DND-41 (cell line): ENCODE measurements at regions not wholly inside any gene's neighbourhood (a gene's known extent, or its start where the extent isn't known, plus 50 kb on each side); places are given as distances from the start of the nearest gene placed in this dataset.
"Not testable (repeated sequence)": the region's sequence is repeated elsewhere in the genome, so short reads cannot be mapped to it uniquely, and the experiment has no call there.

Source experiments
- ATAC-seq: fragments of 200-7000 bp; cut with Tn5 transposase; 3 replicates; pipeline ENCODE4 v1.9.1; 2021; ENCODE audit warnings: low read depth; ENCODE audit not compliant: insufficient read depth
- DNase-seq: peaks from one replicate; pipeline ENCODE4 v3.0.0-alpha.2; 2020
- H2AFZ ChIP-seq: 2 replicates; pipeline ENCODE4 v1.6.0; 2012; ENCODE audit warnings: low read depth, low read length
- H3K27ac ChIP-seq: 2 replicates; pipeline ENCODE4 v1.5.1; 2012; ENCODE audit warnings: low read length, inconsistent platforms
- H3K27me3 ChIP-seq: fragments of 200-600 bp; sonication (generic); 2 replicates; pipeline ENCODE4 v1.6.0; 2012; ENCODE audit warnings: low read length, mild to moderate bottlenecking, inconsistent platforms; ENCODE audit not compliant: insufficient read depth, poor library complexity
- H3K36me3 ChIP-seq: 2 replicates; pipeline ENCODE4 v1.5.1; 2012; ENCODE audit warnings: low read length, inconsistent platforms; ENCODE audit not compliant: insufficient read depth
- H3K4me1 ChIP-seq: 2 replicates; pipeline ENCODE4 v1.5.1; 2012; ENCODE audit warnings: mild to moderate bottlenecking, low read length; ENCODE audit not compliant: insufficient read depth
- H3K4me2 ChIP-seq: 2 replicates; pipeline ENCODE4 v1.6.0; 2012; ENCODE audit warnings: mild to moderate bottlenecking, moderate library complexity, low read length, inconsistent platforms; ENCODE audit not compliant: insufficient read depth
- H3K4me3 ChIP-seq, 2 experiments: fragments of 200-600 bp in 1 of 2; shearing (Covaris generic) in 1 of 2; 2 replicates each; pipeline ENCODE4 v1.5.1; 2012 to 2016; ENCODE audit warnings: inconsistent platforms in 2 of 2, low read length in 2 of 2, mild to moderate bottlenecking in 2 of 2, low read depth in 1 of 2, moderate library complexity in 1 of 2
- H3K79me2 ChIP-seq: 2 replicates; pipeline ENCODE4 v1.6.0; 2012; ENCODE audit warnings: low read length, inconsistent platforms; ENCODE audit not compliant: insufficient read depth
- H3K9ac ChIP-seq: 2 replicates; pipeline ENCODE4 v1.6.0; 2012; ENCODE audit warnings: low read depth, mild to moderate bottlenecking, inconsistent platforms, low read length, moderate library complexity
- H3K9me3 ChIP-seq: 2 replicates; pipeline ENCODE4 v1.5.1; 2012; ENCODE audit warnings: low read length, moderate library complexity, mild to moderate bottlenecking, inconsistent platforms; ENCODE audit not compliant: insufficient read depth, severe bottlenecking
- H4K20me1 ChIP-seq: 2 replicates; pipeline ENCODE4 v1.6.0; 2012; ENCODE audit warnings: low read length; ENCODE audit not compliant: insufficient read depth
- CTCF ChIP-seq: IDR thresholded peaks from 2 replicates; pipeline ENCODE4 v1.5.1; 2012; ENCODE audit warnings: borderline replicate concordance, low read length, moderate library complexity, mild to moderate bottlenecking; ENCODE audit not compliant: poor library complexity, severe bottlenecking; ENCODE audit errors: extremely low read depth
- EZH2 ChIP-seq: IDR thresholded peaks from 3 replicates; pipeline ENCODE4 v1.6.1; 2012; ENCODE audit warnings: borderline replicate concordance, low read depth, mild to moderate bottlenecking, moderate library complexity, low read length, inconsistent platforms; ENCODE audit not compliant: severe bottlenecking

GRCh38 chr10:64771253-64772050, 1250.3 kb downstream of the REEP3 start:
- Histone ChIP-seq H3K9ac (no peak overlapping the region), H3K36me3 (no peaks in the 10 kb centered on the region)
- DNase-seq = no peak

DNA sequence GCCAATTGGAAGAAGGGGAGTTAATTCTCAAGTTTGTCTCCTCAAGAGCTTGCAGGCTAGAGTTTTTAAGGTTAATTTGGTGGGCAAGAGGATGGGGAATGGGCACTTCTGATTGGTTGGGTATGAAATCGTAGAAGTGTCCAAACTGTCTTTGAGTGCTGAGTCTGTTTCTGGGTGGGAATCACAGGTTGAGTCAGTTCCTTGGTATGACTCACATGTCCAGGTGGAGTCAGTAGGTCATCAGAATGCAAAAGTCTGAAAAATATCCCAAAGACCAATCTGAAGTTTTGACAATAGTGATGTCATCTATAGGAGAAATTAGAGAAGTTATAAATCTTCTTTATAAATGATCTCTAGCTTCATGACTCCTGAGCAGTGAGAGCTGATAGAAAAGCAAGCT, 1252.2 kb downstream of the REEP3 start:
- H3K36me3 ChIP-seq = no peaks in the 10 kb centered on the region
- H4K20me1 ChIP-seq = no peaks in the 10 kb centered on the region
- ATAC-seq = no peak
- H3K27me3 ChIP-seq = no peaks in the 10 kb centered on the region
- no peaks in the 10 kb centered on the region for H3K4me1 ChIP-seq
- H3K9me3 ChIP-seq = no peaks in the 10 kb centered on the region
- H3K27ac ChIP-seq = no peak overlapping the region
- H2AFZ ChIP-seq = no peak overlapping the region
- H3K79me2 ChIP-seq = no peaks in the 10 kb centered on the region
- no peak overlapping the region for H3K4me2 ChIP-seq
- no peak overlapping the region for H3K9ac ChIP-seq
- H3K4me3 ChIP-seq = no peak overlapping the region
- TF ChIP-seq CTCF (no peak), EZH2 (no peak)
- DNase-seq = no peak

More at GRCh38 chr10:64771253-64772050, 1250.3 kb downstream of the REEP3 start:
- H3K27ac ChIP-seq = no peak overlapping the region
- H3K4me1 ChIP-seq = no peaks in the 10 kb centered on the region
- H3K27me3 ChIP-seq = no peaks in the 10 kb centered on the region
- no peak overlapping the region for H2AFZ ChIP-seq
- no peak for TF ChIP-seq CTCF
- TF ChIP-seq EZH2 = no peak
- no peaks in the 10 kb centered on the region for H3K9me3 ChIP-seq
- ATAC-seq = no peak
- no peaks in the 10 kb centered on the region for H3K79me2 ChIP-seq
- H3K4me2 ChIP-seq = no peak overlapping the region
- no peak overlapping the region for H3K4me3 ChIP-seq
- no peaks in the 10 kb centered on the region for H4K20me1 ChIP-seq

GRCh38 chr10:64784451-64784850, 1263.2 kb downstream of the REEP3 start:
- not testable (repeated sequence) for H3K79me2 ChIP-seq, H4K20me1 ChIP-seq, ATAC-seq, H3K27me3 ChIP-seq, H3K4me3 ChIP-seq, H3K4me1 ChIP-seq, H3K9ac ChIP-seq, H3K9me3 ChIP-seq, H3K4me2 ChIP-seq, H3K36me3 ChIP-seq, H3K27ac ChIP-seq, DNase-seq, H2AFZ ChIP-seq

GRCh38 chr10:64785816-64786215, 1264.6 kb downstream of the REEP3 start:
- no peak overlapping the region for H3K4me3 ChIP-seq
- H3K27me3 ChIP-seq = no peaks in the 10 kb centered on the region
- DNase-seq (no peak), ATAC-seq (no peak)
- no peak overlapping the region for H3K27ac ChIP-seq
- no peaks in the 10 kb centered on the region for H4K20me1 ChIP-seq
- no peak for TF ChIP-seq EZH2
- TF ChIP-seq CTCF = no peak
- H3K9ac ChIP-seq = no peak overlapping the region
- H3K36me3 ChIP-seq = no peaks in the 10 kb centered on the region
- H3K4me1 ChIP-seq = no peaks in the 10 kb centered on the region
- no peak overlapping the region for H2AFZ ChIP-seq
- no peaks in the 10 kb centered on the region for H3K9me3 ChIP-seq
- H3K4me2 ChIP-seq = no peak overlapping the region
- no peaks in the 10 kb centered on the region for H3K79me2 ChIP-seq
